ENCODE measurements at regions not wholly inside any gene's neighbourhood (a gene's known extent, or its start where the extent isn't known, plus 50 kb on each side); places are given as distances from the start of the nearest gene placed in this dataset.
A peak's percentile ranks its signal among the peaks of the same experiment; 100 is the strongest.

GRCh38 chr7:114048386-114049235 is 129.8 kb upstream of the PPP1R3A start:
- no peaks in the 10 kb centered on the region for H3K9me3 Mint-ChIP-seq
- H3K4me3 Mint-ChIP-seq, result peak overlapping the region; percentile 50
- TF ChIP-seq CTCF (conservative IDR thresholded peaks at IDR 0.05), result no peak
- H3K4me1 Mint-ChIP-seq (ENCODE audit: unreplicated experiment), result peaks cover 6% of the 10 kb centered on the region
- no peaks in the 10 kb centered on the region for H3K27me3 Mint-ChIP-seq
- H3K36me3 Mint-ChIP-seq, result no peaks in the 10 kb centered on the region
- no peak overlapping the region for H3K27ac Mint-ChIP-seq
- DNase-seq (ENCODE audit: extremely low spot score, unreplicated experiment), result no peak

DNA sequence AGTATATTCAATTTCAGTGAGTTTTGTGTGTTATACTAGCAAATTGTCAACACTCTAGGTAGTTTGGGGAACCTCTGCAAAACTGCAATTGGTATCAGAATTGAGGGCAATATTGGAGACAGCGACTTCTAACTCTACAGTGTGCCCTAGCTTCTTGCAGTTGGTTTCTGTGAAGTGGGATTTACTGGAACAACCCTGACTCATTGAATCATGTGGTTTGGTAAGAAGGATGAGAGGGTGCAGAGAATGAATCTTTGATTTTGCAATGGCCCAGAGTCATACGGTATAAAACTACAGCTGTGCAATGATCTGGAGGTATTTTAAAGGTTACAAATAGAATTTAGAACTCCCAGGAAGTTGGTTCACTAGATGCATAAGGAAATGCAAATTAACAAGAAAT is 129.1 kb upstream of the PPP1R3A start:
- H3K9me3 Mint-ChIP-seq, result no peaks in the 10 kb centered on the region
- no peak overlapping the region for H3K27ac Mint-ChIP-seq
- TF ChIP-seq CTCF (conservative IDR thresholded peaks at IDR 0.05), result no peak
- no peaks in the 10 kb centered on the region for H3K27me3 Mint-ChIP-seq
- no peaks in the 10 kb centered on the region for H3K36me3 Mint-ChIP-seq
- DNase-seq (ENCODE audit: extremely low spot score, unreplicated experiment), result no peak
- peaks cover 6% of the 10 kb centered on the region for H3K4me1 Mint-ChIP-seq (ENCODE audit: unreplicated experiment)
- H3K4me3 Mint-ChIP-seq, result no peak overlapping the region

DNA sequence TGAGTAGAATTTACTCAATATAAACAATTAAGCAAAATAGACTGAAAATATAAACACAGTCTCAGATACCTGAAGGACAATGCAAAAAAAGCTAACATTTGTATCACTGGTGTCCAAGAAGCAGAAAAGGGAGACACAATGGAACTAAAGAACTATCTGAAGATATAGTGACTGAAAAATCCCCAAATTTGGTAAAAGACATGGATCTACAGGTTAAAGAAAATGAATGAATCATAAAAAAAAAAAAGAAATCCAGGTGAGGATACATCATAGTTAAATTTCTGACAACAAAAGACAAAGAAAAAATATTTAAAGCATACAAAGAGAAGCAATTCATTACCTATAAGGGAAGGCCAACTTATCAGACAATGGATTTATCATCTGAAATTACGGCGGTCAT is 114.7 kb upstream of the PPP1R3A start:
- no peaks in the 10 kb centered on the region for H3K9me3 Mint-ChIP-seq
- H3K4me3 Mint-ChIP-seq, result no peak overlapping the region
- no peak for TF ChIP-seq CTCF (conservative IDR thresholded peaks at IDR 0.05)
- no peaks in the 10 kb centered on the region for H3K36me3 Mint-ChIP-seq
- H3K27me3 Mint-ChIP-seq, result no peaks in the 10 kb centered on the region
- DNase-seq (ENCODE audit: extremely low spot score, unreplicated experiment), result no peak
- H3K27ac Mint-ChIP-seq, result no peak overlapping the region
- H3K4me1 Mint-ChIP-seq (ENCODE audit: unreplicated experiment), result no peaks in the 10 kb centered on the region

- H3K4me1 Mint-ChIP-seq (ENCODE audit: unreplicated experiment), result no peaks in the 10 kb centered on the region
- peak; percentile 87 for TF ChIP-seq CTCF (conservative IDR thresholded peaks at IDR 0.05)
- no peaks in the 10 kb centered on the region for H3K9me3 Mint-ChIP-seq
- no peak overlapping the region for H3K4me3 Mint-ChIP-seq
- DNase-seq (ENCODE audit: extremely low spot score, unreplicated experiment), result no peak
- H3K36me3 Mint-ChIP-seq, result no peaks in the 10 kb centered on the region
- peaks cover 3% of the 10 kb centered on the region for H3K27me3 Mint-ChIP-seq
- no peak overlapping the region for H3K27ac Mint-ChIP-seq
Measured at GRCh38 chr7:114026486-114027089, 107.8 kb upstream of the PPP1R3A start.

GRCh38 chr7:114021135-114021534 is 102.3 kb upstream of the PPP1R3A start:
- no peak for DNase-seq (ENCODE audit: extremely low spot score, unreplicated experiment)
- no peak for TF ChIP-seq CTCF (conservative IDR thresholded peaks at IDR 0.05)
- H3K9me3 Mint-ChIP-seq, result no peaks in the 10 kb centered on the region
- H3K36me3 Mint-ChIP-seq, result no peaks in the 10 kb centered on the region
- no peak overlapping the region for H3K4me3 Mint-ChIP-seq
- no peaks in the 10 kb centered on the region for H3K4me1 Mint-ChIP-seq (ENCODE audit: unreplicated experiment)
- H3K27ac Mint-ChIP-seq, result no peak overlapping the region
- peaks cover 3% of the 10 kb centered on the region for H3K27me3 Mint-ChIP-seq

Data from type B pancreatic cell (in vitro differentiated cells).